HepG2 (cell line): ENCODE measurements at regions not wholly inside any gene's neighbourhood (a gene's known extent, or its start where the extent isn't known, plus 50 kb on each side); places are given as distances from the start of the nearest gene placed in this dataset.

ENCODE experiments used
- CREM ChIP-seq, 2 experiments: sonication (generic) in 1 of 2; formaldehyde crosslinking in 1 of 2; IDR thresholded peaks; 2 replicates each; pipeline versions ENCODE4 v1.4.0 to v1.6.1; 2016 to 2020; ENCODE audit warnings: antibody characterized with exemption in 1 of 2, mild to moderate bottlenecking in 1 of 2, missing genetic modification reagents in 1 of 2
- HNRNPL ChIP-seq: fragments of 200-400 bp; formaldehyde crosslinking; IDR thresholded peaks from 2 replicates; pipeline ENCODE4 v1.6.1; 2017; ENCODE audit warnings: mild to moderate bottlenecking, low read depth, low read length
- MLLT10 ChIP-seq: sonication (generic); formaldehyde crosslinking; IDR thresholded peaks from 2 replicates; pipeline ENCODE4 v1.4.0; 2020; ENCODE audit warnings: missing genetic modification reagents
- TCF7L2 ChIP-seq: IDR thresholded peaks from 2 replicates; pipeline ENCODE4 v1.6.1; 2011; ENCODE audit warnings: mild to moderate bottlenecking, low read depth, low read length, moderate library complexity
- ZKSCAN5 ChIP-seq: sonication (generic); formaldehyde crosslinking; IDR thresholded peaks from 2 replicates; pipeline ENCODE4 v1.5.1; 2020; ENCODE audit warnings: mild to moderate bottlenecking, missing genetic modification reagents
- ZNF367 ChIP-seq: sonication (generic); formaldehyde crosslinking; IDR thresholded peaks from 2 replicates; pipeline ENCODE4 v1.4.0; 2020; ENCODE audit warnings: missing genetic modification reagents, borderline replicate concordance
- TF ChIP-seq, protein P1 (sequence below): sonication (generic); formaldehyde crosslinking; IDR thresholded peaks from 2 replicates; pipeline ENCODE4 v1.4.0; 2020; ENCODE audit warnings: missing genetic modification reagents
- TF ChIP-seq, protein P2 (sequence below), 2 experiments: IDR thresholded peaks; 2 replicates each; pipeline ENCODE4 v1.6.1; 2011 to 2012; ENCODE audit warnings: low read length in 2 of 2, borderline replicate concordance in 1 of 2, low read depth in 1 of 2, mild to moderate bottlenecking in 1 of 2, moderate library complexity in 1 of 2
- TF ChIP-seq, protein P3 (sequence below): sonication (generic); formaldehyde crosslinking; IDR thresholded peaks from 2 replicates; pipeline ENCODE4 v1.4.0; 2020; ENCODE audit warnings: missing genetic modification reagents, low read depth, mild to moderate bottlenecking, borderline replicate concordance
- TF ChIP-seq, protein P4 (sequence below): sonication (generic); formaldehyde crosslinking; IDR thresholded peaks from 2 replicates; pipeline ENCODE4 v1.5.1; 2020; ENCODE audit warnings: missing genetic modification reagents, mild to moderate bottlenecking, borderline replicate concordance
- TF ChIP-seq, protein P5 (sequence below): IDR thresholded peaks from 2 replicates; pipeline ENCODE4 v1.6.1; 2016

DNA sequence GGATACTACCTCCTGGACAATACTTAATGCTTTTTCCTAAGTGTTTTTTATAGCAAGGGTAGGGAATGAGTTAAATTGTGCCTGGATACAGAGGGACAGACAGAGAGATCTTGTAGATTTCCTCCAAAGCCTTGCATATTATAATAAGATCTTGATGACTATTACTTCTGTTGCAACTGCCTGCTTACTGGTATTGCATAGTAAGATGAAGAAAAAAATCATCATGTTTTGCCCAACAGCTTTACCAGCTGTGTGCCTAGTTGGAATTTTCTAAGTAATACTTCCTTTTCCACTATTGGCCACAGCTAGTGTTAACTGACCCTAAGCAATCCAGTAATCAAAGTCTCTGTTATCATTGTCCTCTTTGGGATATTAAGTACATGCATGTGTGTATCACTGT is 139.0 kb downstream of the DCK start:
- TF ChIP-seq, protein P1, sequence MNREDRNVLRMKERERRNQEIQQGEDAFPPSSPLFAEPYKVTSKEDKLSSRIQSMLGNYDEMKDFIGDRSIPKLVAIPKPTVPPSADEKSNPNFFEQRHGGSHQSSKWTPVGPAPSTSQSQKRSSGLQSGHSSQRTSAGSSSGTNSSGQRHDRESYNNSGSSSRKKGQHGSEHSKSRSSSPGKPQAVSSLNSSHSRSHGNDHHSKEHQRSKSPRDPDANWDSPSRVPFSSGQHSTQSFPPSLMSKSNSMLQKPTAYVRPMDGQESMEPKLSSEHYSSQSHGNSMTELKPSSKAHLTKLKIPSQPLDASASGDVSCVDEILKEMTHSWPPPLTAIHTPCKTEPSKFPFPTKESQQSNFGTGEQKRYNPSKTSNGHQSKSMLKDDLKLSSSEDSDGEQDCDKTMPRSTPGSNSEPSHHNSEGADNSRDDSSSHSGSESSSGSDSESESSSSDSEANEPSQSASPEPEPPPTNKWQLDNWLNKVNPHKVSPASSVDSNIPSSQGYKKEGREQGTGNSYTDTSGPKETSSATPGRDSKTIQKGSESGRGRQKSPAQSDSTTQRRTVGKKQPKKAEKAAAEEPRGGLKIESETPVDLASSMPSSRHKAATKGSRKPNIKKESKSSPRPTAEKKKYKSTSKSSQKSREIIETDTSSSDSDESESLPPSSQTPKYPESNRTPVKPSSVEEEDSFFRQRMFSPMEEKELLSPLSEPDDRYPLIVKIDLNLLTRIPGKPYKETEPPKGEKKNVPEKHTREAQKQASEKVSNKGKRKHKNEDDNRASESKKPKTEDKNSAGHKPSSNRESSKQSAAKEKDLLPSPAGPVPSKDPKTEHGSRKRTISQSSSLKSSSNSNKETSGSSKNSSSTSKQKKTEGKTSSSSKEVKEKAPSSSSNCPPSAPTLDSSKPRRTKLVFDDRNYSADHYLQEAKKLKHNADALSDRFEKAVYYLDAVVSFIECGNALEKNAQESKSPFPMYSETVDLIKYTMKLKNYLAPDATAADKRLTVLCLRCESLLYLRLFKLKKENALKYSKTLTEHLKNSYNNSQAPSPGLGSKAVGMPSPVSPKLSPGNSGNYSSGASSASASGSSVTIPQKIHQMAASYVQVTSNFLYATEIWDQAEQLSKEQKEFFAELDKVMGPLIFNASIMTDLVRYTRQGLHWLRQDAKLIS: no peak
- no peak for TF ChIP-seq CREM (IDR thresholded peaks at IDR 0.05)
- TF ChIP-seq CREM (CRISPR knock-in tag; IDR thresholded peaks at IDR 0.05): no peak
- TF ChIP-seq HNRNPL: no peak
- no peak for TF ChIP-seq TCF7L2
- no peak for TF ChIP-seq ZNF367 (CRISPR knock-in tag)
- TF ChIP-seq, protein P2, sequence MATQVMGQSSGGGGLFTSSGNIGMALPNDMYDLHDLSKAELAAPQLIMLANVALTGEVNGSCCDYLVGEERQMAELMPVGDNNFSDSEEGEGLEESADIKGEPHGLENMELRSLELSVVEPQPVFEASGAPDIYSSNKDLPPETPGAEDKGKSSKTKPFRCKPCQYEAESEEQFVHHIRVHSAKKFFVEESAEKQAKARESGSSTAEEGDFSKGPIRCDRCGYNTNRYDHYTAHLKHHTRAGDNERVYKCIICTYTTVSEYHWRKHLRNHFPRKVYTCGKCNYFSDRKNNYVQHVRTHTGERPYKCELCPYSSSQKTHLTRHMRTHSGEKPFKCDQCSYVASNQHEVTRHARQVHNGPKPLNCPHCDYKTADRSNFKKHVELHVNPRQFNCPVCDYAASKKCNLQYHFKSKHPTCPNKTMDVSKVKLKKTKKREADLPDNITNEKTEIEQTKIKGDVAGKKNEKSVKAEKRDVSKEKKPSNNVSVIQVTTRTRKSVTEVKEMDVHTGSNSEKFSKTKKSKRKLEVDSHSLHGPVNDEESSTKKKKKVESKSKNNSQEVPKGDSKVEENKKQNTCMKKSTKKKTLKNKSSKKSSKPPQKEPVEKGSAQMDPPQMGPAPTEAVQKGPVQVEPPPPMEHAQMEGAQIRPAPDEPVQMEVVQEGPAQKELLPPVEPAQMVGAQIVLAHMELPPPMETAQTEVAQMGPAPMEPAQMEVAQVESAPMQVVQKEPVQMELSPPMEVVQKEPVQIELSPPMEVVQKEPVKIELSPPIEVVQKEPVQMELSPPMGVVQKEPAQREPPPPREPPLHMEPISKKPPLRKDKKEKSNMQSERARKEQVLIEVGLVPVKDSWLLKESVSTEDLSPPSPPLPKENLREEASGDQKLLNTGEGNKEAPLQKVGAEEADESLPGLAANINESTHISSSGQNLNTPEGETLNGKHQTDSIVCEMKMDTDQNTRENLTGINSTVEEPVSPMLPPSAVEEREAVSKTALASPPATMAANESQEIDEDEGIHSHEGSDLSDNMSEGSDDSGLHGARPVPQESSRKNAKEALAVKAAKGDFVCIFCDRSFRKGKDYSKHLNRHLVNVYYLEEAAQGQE (IDR thresholded peaks at IDR 0.05; ENCODE audit: borderline replicate concordance in 1 of 2, low read depth in 1 of 2, low read length in 2 of 2): no peak
- TF ChIP-seq, protein P3, sequence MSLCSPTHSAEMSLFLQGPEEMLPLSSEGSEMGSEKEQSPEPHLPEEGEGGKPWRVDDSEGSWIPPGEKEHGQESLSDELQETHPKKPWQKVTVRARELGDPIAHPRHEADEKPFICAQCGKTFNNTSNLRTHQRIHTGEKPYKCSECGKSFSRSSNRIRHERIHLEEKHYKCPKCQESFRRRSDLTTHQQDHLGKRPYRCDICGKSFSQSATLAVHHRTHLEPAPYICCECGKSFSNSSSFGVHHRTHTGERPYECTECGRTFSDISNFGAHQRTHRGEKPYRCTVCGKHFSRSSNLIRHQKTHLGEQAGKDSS (CRISPR knock-in tag): no peak
- no peak for TF ChIP-seq ZKSCAN5 (CRISPR knock-in tag)
- TF ChIP-seq MLLT10: no peak
- TF ChIP-seq, protein P4, sequence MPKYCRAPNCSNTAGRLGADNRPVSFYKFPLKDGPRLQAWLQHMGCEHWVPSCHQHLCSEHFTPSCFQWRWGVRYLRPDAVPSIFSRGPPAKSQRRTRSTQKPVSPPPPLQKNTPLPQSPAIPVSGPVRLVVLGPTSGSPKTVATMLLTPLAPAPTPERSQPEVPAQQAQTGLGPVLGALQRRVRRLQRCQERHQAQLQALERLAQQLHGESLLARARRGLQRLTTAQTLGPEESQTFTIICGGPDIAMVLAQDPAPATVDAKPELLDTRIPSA: no peak
- TF ChIP-seq, protein P5, sequence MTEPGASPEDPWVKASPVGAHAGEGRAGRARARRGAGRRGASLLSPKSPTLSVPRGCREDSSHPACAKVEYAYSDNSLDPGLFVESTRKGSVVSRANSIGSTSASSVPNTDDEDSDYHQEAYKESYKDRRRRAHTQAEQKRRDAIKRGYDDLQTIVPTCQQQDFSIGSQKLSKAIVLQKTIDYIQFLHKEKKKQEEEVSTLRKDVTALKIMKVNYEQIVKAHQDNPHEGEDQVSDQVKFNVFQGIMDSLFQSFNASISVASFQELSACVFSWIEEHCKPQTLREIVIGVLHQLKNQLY (CRISPR knock-in tag): no peak
